ENCODE measurements at regions not wholly inside any gene's neighbourhood (a gene's known extent, or its start where the extent isn't known, plus 50 kb on each side); places are given as distances from the start of the nearest gene placed in this dataset.

DNA sequence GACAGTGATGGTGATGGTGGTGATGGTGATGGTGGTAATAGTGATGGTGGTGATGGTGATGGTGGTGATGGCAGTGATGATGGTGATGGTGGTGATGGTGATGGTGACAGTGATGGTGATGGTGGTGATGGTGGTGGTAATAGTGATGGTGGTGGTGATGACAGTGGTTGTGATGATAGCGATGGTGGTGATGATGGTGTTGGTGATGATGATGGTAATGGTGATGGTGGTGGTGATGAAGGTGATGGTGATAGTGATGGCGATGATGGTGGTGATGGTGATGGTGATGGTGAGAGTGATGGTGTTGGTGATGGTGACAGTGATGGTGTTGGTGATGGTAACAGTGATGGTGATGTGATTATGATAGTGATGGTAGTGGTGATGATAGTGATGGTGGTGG, 94.3 kb downstream of the ASB1 start:
- no peaks in the 10 kb centered on the region for H4K20me1 ChIP-seq (ENCODE audit: insufficient read depth, low read length)
- no peak for TF ChIP-seq EZH2phosphoT487 (IDR thresholded peaks at IDR 0.05; ENCODE audit: low read depth)
- TF ChIP-seq, protein P1, sequence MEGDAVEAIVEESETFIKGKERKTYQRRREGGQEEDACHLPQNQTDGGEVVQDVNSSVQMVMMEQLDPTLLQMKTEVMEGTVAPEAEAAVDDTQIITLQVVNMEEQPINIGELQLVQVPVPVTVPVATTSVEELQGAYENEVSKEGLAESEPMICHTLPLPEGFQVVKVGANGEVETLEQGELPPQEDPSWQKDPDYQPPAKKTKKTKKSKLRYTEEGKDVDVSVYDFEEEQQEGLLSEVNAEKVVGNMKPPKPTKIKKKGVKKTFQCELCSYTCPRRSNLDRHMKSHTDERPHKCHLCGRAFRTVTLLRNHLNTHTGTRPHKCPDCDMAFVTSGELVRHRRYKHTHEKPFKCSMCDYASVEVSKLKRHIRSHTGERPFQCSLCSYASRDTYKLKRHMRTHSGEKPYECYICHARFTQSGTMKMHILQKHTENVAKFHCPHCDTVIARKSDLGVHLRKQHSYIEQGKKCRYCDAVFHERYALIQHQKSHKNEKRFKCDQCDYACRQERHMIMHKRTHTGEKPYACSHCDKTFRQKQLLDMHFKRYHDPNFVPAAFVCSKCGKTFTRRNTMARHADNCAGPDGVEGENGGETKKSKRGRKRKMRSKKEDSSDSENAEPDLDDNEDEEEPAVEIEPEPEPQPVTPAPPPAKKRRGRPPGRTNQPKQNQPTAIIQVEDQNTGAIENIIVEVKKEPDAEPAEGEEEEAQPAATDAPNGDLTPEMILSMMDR (IDR thresholded peaks at IDR 0.05; ENCODE audit: low read depth, low read length), result no peak
- no peak overlapping the region for H2AFZ ChIP-seq (ENCODE audit: low read depth, low read length)
- H3K9me3 ChIP-seq (ENCODE audit: insufficient read depth, low read length), result no peaks in the 10 kb centered on the region
- H3K27me3 ChIP-seq (ENCODE audit: low read depth, low read length), result no peaks in the 10 kb centered on the region
- no peaks in the 10 kb centered on the region for H3K4me1 ChIP-seq (ENCODE audit: low read length)
- no peaks in the 10 kb centered on the region for H3K79me2 ChIP-seq (ENCODE audit: low read length)
- H3K4me3 ChIP-seq (ENCODE audit: low read length), result no peak overlapping the region
- no peak overlapping the region for H3K4me2 ChIP-seq (ENCODE audit: low read length)
- no peak overlapping the region for H3K27ac ChIP-seq (ENCODE audit: low read length)
- H3K9ac ChIP-seq (ENCODE audit: low read length), result no peak overlapping the region
- no peaks in the 10 kb centered on the region for H3K36me3 ChIP-seq (replicated peaks; ENCODE audit: low read depth, low read length)

- no peak overlapping the region for H2AFZ ChIP-seq (ENCODE audit: low read depth, low read length)
- H3K4me2 ChIP-seq (ENCODE audit: low read length), result no peak overlapping the region
- H3K9ac ChIP-seq (ENCODE audit: low read length), result no peak overlapping the region
- no peaks in the 10 kb centered on the region for H4K20me1 ChIP-seq (ENCODE audit: insufficient read depth, low read length)
- no peaks in the 10 kb centered on the region for H3K79me2 ChIP-seq (ENCODE audit: low read length)
- H3K4me3 ChIP-seq (ENCODE audit: low read length), result no peak overlapping the region
- no peak overlapping the region for H3K27ac ChIP-seq (ENCODE audit: low read length)
- H3K9me3 ChIP-seq (ENCODE audit: insufficient read depth, low read length), result no peaks in the 10 kb centered on the region
- TF ChIP-seq, protein P1 (IDR thresholded peaks at IDR 0.05; ENCODE audit: low read depth, low read length), result no peak
- no peak for TF ChIP-seq EZH2phosphoT487 (IDR thresholded peaks at IDR 0.05; ENCODE audit: low read depth)
- no peaks in the 10 kb centered on the region for H3K27me3 ChIP-seq (ENCODE audit: low read depth, low read length)
- no peaks in the 10 kb centered on the region for H3K4me1 ChIP-seq (ENCODE audit: low read length)
- no peaks in the 10 kb centered on the region for H3K36me3 ChIP-seq (replicated peaks; ENCODE audit: low read depth, low read length)
Observed at GRCh38 chr2:238521870-238522269, 95.1 kb downstream of the ASB1 start.

DNA sequence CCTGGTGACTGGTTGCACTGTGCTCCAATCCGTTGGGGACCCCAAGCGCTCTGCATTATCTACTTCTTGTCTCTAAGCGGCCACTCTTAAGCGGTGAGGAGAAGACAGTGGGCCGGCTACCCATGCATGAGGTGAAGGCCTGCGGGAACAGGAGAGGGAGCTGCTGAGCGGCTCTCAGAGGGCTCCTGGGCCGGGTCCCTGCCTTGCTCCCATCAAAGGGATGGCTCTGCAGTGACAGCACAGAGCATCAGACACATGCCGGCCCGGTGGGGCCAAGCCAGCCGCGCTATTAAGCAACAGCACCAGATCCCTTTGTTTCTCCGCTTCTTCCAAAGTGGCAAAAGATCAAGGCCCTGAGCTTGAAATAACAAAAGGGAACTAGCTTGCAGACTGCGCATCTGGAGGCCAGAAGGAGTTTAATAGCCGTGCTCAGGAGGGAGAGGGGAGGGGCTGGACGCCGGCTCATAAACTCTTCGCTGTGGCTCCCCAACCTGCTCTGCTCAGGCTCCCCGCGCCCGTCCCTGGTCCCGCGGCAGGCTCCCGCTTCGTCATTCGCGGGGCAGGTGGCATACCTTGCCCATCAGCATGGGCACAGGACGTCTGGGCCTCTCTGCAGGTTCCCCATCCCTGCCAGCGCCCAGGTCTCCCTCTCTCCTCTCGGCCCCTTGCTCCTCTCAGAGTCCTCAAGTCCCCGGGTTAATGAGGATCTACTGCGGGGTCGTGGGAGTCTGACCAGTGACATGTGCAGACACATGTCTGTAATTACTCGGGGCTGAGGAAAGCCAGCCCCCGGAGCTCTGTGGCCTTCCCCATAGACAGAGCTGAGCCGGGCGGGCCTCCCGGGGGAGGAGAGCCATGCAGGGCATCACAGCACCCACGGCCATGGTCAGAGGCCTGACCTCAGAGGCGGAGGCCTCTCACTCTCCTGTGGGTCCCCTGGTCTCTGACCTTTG, 96.7 kb downstream of the ASB1 start:
- Histone ChIP-seq H3K79me2 (ENCODE audit: low read length) (no peaks in the 10 kb centered on the region), H3K9me3 (ENCODE audit: insufficient read depth, low read length) (no peaks in the 10 kb centered on the region), H3K27me3 (ENCODE audit: low read depth, low read length) (no peaks in the 10 kb centered on the region), H3K4me3 (ENCODE audit: low read length) (no peak overlapping the region), H3K36me3 (replicated peaks; ENCODE audit: low read depth, low read length) (no peaks in the 10 kb centered on the region), H3K4me2 (ENCODE audit: low read length) (no peak overlapping the region), H4K20me1 (ENCODE audit: insufficient read depth, low read length) (no peaks in the 10 kb centered on the region), H2AFZ (ENCODE audit: low read depth, low read length) (no peak overlapping the region), H3K4me1 (ENCODE audit: low read length) (no peaks in the 10 kb centered on the region), H3K27ac (ENCODE audit: low read length) (no peak overlapping the region), H3K9ac (ENCODE audit: low read length) (no peak overlapping the region)
- TF ChIP-seq EZH2phosphoT487 (IDR thresholded peaks at IDR 0.05; ENCODE audit: low read depth), result no peak
- TF ChIP-seq, protein P1 (IDR thresholded peaks at IDR 0.05; ENCODE audit: low read depth, low read length), result no peak

GRCh38 chr2:238524426-238524983, 97.8 kb downstream of the ASB1 start:
- no peak for TF ChIP-seq EZH2phosphoT487 (IDR thresholded peaks at IDR 0.05; ENCODE audit: low read depth)
- TF ChIP-seq, protein P1 (IDR thresholded peaks at IDR 0.05; ENCODE audit: low read depth, low read length), result no peak
- Histone ChIP-seq H3K4me1 (ENCODE audit: low read length) (no peaks in the 10 kb centered on the region), H3K4me2 (ENCODE audit: low read length) (no peak overlapping the region), H3K9ac (ENCODE audit: low read length) (no peak overlapping the region), H3K9me3 (ENCODE audit: insufficient read depth, low read length) (no peaks in the 10 kb centered on the region), H2AFZ (ENCODE audit: low read depth, low read length) (no peak overlapping the region), H3K36me3 (replicated peaks; ENCODE audit: low read depth, low read length) (no peaks in the 10 kb centered on the region), H3K27ac (ENCODE audit: low read length) (no peak overlapping the region), H3K4me3 (ENCODE audit: low read length) (no peak overlapping the region), H4K20me1 (ENCODE audit: insufficient read depth, low read length) (no peaks in the 10 kb centered on the region), H3K27me3 (ENCODE audit: low read depth, low read length) (no peaks in the 10 kb centered on the region), H3K79me2 (ENCODE audit: low read length) (no peaks in the 10 kb centered on the region)
